ENCODE measurements at regions not wholly inside any gene's neighbourhood (a gene's known extent, or its start where the extent isn't known, plus 50 kb on each side); places are given as distances from the start of the nearest gene placed in this dataset.

GRCh38 chr16:49024896-49025295, 256.7 kb downstream of the CBLN1 start:
- H3K4me3 ChIP-seq (ENCODE audit: low read depth in 1 of 3, low read length in 3 of 3): no peak overlapping the region
- FAIRE-seq (no peak), DNase-seq (no peak)
- peaks cover 0 to 1% (median 0%) of the 10 kb centered on the region in 3 donors for H3K27me3 ChIP-seq (ENCODE audit: control insufficient read depth in 3 of 3, insufficient read depth in 3 of 3, low read length in 3 of 3)
- H3K36me3 ChIP-seq (ENCODE audit: control insufficient read depth in 3 of 3, insufficient read depth in 2 of 3, low read depth in 1 of 3, low read length in 3 of 3): no peaks in the 10 kb centered on the region
- H3K9me3 ChIP-seq (ENCODE audit: control insufficient read depth in 2 of 2, insufficient read depth in 1 of 2, low read depth in 1 of 2, low read length in 1 of 2): no peaks in the 10 kb centered on the region
- 60 to 71% (median 66%) methylated on average over 8 of the region's 8 CpGs for WGBS, 3 donors
- no peak overlapping the region for H3K27ac ChIP-seq (ENCODE audit: low read depth in 1 of 3, low read length in 2 of 3)
- no peaks in the 10 kb centered on the region for H3K4me1 ChIP-seq (ENCODE audit: control insufficient read depth in 3 of 3, insufficient read depth in 2 of 3, low read depth in 1 of 3, low read length in 2 of 3)

- Histone ChIP-seq H3K27me3 (ENCODE audit: control insufficient read depth in 3 of 3, insufficient read depth in 3 of 3, low read length in 3 of 3) (peaks cover 0 to 7% (median 0%) of the 10 kb centered on the region in 3 donors), H3K9me3 (ENCODE audit: control insufficient read depth in 2 of 2, insufficient read depth in 1 of 2, low read depth in 1 of 2, low read length in 1 of 2) (no peaks in the 10 kb centered on the region), H3K4me3 (ENCODE audit: low read depth in 1 of 3, low read length in 3 of 3) (no peak overlapping the region), H3K36me3 (ENCODE audit: control insufficient read depth in 3 of 3, insufficient read depth in 2 of 3, low read depth in 1 of 3, low read length in 3 of 3) (no peaks in the 10 kb centered on the region), H3K4me1 (ENCODE audit: control insufficient read depth in 3 of 3, insufficient read depth in 2 of 3, low read depth in 1 of 3, low read length in 2 of 3) (no peaks in the 10 kb centered on the region), H3K27ac (ENCODE audit: low read depth in 1 of 3, low read length in 2 of 3) (no peak overlapping the region)
- 85 to 87% (median 87%) methylated on average over 7 of the region's 7 CpGs for WGBS, 3 donors
- DNase-seq: no peak
- no peak for FAIRE-seq
Measured at GRCh38 chr16:49024016-49024415, 257.6 kb downstream of the CBLN1 start.

DNA sequence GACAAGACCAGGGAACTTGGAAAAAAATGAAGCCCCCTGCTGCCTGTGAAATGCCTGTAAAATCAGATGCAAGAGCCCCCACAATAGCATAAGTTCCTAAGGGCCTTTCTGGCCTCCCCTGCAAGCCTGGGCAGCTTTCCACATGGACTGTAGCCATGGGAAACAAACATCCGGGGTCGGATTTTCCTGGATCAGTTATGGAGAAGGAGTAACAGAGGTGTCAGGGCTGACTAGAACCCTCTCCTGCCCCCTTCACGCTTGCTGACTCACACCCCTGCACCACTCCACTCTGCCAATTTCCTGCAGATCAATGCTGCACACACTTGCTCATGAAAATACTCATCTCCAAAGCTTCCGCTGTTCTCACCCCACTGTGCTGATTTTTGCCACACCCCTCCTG, 258.6 kb downstream of the CBLN1 start:
- WGBS, 3 donors: 34 to 47% (median 35%) methylated on average over 4 of the region's 4 CpGs
- Histone ChIP-seq H3K4me3 (ENCODE audit: low read depth in 1 of 3, low read length in 3 of 3) (no peak overlapping the region), H3K9me3 (ENCODE audit: control insufficient read depth in 2 of 2, insufficient read depth in 1 of 2, low read depth in 1 of 2, low read length in 1 of 2) (no peaks in the 10 kb centered on the region), H3K27me3 (ENCODE audit: control insufficient read depth in 3 of 3, insufficient read depth in 3 of 3, low read length in 3 of 3) (peaks cover 0 to 7% (median 0%) of the 10 kb centered on the region in 3 donors), H3K4me1 (ENCODE audit: control insufficient read depth in 3 of 3, insufficient read depth in 2 of 3, low read depth in 1 of 3, low read length in 2 of 3) (no peaks in the 10 kb centered on the region), H3K36me3 (ENCODE audit: control insufficient read depth in 3 of 3, insufficient read depth in 2 of 3, low read depth in 1 of 3, low read length in 3 of 3) (no peaks in the 10 kb centered on the region), H3K27ac (ENCODE audit: low read depth in 1 of 3, low read length in 2 of 3) (no peak overlapping the region)
- FAIRE-seq: no peak
- no peak for DNase-seq

DNA sequence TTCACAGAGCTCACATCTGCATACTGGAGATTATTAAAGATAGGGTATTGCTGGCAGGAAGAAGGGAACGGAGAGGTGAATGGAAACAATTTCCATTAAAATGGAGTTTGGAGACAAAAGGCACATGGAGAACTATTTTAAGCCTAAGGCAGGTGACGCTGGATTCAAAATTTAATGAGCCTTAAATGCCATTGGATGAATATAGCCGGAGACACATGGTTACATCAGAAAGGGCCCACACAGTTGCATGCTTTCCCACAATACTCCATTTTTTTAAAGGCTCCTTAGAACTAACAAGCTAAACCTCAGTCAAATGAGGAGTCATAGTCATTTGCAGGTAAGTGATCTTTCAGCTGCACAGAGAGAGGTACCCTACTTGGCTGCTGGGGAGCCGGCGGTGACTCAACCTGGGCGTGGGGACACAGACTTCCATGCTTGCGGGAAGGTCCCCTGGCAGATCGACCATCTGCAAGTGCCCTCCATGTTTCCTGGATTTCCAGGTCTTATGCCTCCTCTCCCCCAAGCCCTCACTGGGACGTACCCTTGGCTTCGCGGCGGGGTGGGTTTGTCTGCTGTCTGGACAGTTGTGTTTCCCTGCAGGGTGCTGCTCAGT, 259.2 kb downstream of the CBLN1 start:
- DNase-seq (no peak), FAIRE-seq (no peak)
- WGBS, 3 donors: 79 to 84% (median 83%) methylated on average over 12 of the region's 12 CpGs
- Histone ChIP-seq H3K4me1 (ENCODE audit: control insufficient read depth in 3 of 3, insufficient read depth in 2 of 3, low read depth in 1 of 3, low read length in 2 of 3) (no peaks in the 10 kb centered on the region), H3K27me3 (ENCODE audit: control insufficient read depth in 3 of 3, insufficient read depth in 3 of 3, low read length in 3 of 3) (peaks cover 0 to 7% (median 0%) of the 10 kb centered on the region in 3 donors), H3K4me3 (ENCODE audit: low read depth in 1 of 3, low read length in 3 of 3) (no peak overlapping the region), H3K36me3 (ENCODE audit: control insufficient read depth in 3 of 3, insufficient read depth in 2 of 3, low read depth in 1 of 3, low read length in 3 of 3) (no peaks in the 10 kb centered on the region), H3K27ac (ENCODE audit: low read depth in 1 of 3, low read length in 2 of 3) (no peak overlapping the region), H3K9me3 (ENCODE audit: control insufficient read depth in 2 of 2, insufficient read depth in 1 of 2, low read depth in 1 of 2, low read length in 1 of 2) (no peaks in the 10 kb centered on the region)

DNA sequence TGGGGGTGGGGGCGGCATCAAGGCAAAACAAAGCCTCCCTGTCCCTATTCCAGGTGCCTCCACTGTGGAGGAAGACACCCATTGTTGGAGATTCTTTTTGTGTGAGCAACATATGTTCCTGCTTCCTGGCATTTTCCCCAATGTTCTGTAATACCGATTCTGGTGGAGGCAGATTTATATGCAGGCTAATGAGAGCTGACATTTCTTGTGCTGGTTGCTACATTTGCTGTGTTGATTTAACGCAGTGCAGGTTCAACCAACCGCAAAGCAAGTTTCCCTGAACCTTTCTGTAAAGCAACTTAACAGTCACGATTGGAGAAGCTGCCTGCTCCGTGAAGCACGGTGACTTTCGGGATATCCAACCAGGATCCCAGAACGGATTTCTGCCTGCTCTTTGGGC, 260.5 kb downstream of the CBLN1 start:
- no peaks in the 10 kb centered on the region for H3K4me1 ChIP-seq (ENCODE audit: control insufficient read depth in 3 of 3, insufficient read depth in 2 of 3, low read depth in 1 of 3, low read length in 2 of 3)
- no peaks in the 10 kb centered on the region for H3K36me3 ChIP-seq (ENCODE audit: control insufficient read depth in 3 of 3, insufficient read depth in 2 of 3, low read depth in 1 of 3, low read length in 3 of 3)
- FAIRE-seq (no peak), DNase-seq (no peak)
- no peak overlapping the region for H3K4me3 ChIP-seq (ENCODE audit: low read depth in 1 of 3, low read length in 3 of 3)
- H3K27ac ChIP-seq (ENCODE audit: low read depth in 1 of 3, low read length in 2 of 3): no peak overlapping the region
- WGBS, 3 donors: 40 to 58% (median 45%) methylated on average over 9 of the region's 9 CpGs
- H3K9me3 ChIP-seq (ENCODE audit: control insufficient read depth in 2 of 2, insufficient read depth in 1 of 2, low read depth in 1 of 2, low read length in 1 of 2): no peaks in the 10 kb centered on the region
- H3K27me3 ChIP-seq (ENCODE audit: control insufficient read depth in 3 of 3, insufficient read depth in 3 of 3, low read length in 3 of 3): peaks cover 0 to 7% (median 0%) of the 10 kb centered on the region in 3 donors

GRCh38 chr16:49020436-49020835, 261.2 kb downstream of the CBLN1 start:
- Histone ChIP-seq H3K4me1 (ENCODE audit: control insufficient read depth in 3 of 3, insufficient read depth in 2 of 3, low read depth in 1 of 3, low read length in 2 of 3) (no peaks in the 10 kb centered on the region), H3K27ac (ENCODE audit: low read depth in 1 of 3, low read length in 2 of 3) (no peak overlapping the region), H3K36me3 (ENCODE audit: control insufficient read depth in 3 of 3, insufficient read depth in 2 of 3, low read depth in 1 of 3, low read length in 3 of 3) (no peaks in the 10 kb centered on the region), H3K27me3 (ENCODE audit: control insufficient read depth in 3 of 3, insufficient read depth in 3 of 3, low read length in 3 of 3) (peaks cover 0 to 7% (median 0%) of the 10 kb centered on the region in 3 donors), H3K4me3 (ENCODE audit: low read depth in 1 of 3, low read length in 3 of 3) (no peak overlapping the region), H3K9me3 (ENCODE audit: control insufficient read depth in 2 of 2, insufficient read depth in 1 of 2, low read depth in 1 of 2, low read length in 1 of 2) (no peaks in the 10 kb centered on the region)
- no peak for DNase-seq
- no peak for FAIRE-seq
- 53 to 75% (median 63%) methylated on average over 5 of the region's 5 CpGs for WGBS, 3 donors

GRCh38 chr16:49019831-49020230, 261.8 kb downstream of the CBLN1 start:
- H3K27me3 ChIP-seq (ENCODE audit: control insufficient read depth in 3 of 3, insufficient read depth in 3 of 3, low read length in 3 of 3): peaks cover 0 to 7% (median 0%) of the 10 kb centered on the region in 3 donors
- DNase-seq (peak in 1 of 2 donors; percentile 25), FAIRE-seq (no peak)
- no peaks in the 10 kb centered on the region for H3K4me1 ChIP-seq (ENCODE audit: control insufficient read depth in 3 of 3, insufficient read depth in 2 of 3, low read depth in 1 of 3, low read length in 2 of 3)
- H3K9me3 ChIP-seq (ENCODE audit: control insufficient read depth in 2 of 2, insufficient read depth in 1 of 2, low read depth in 1 of 2, low read length in 1 of 2): no peaks in the 10 kb centered on the region
- H3K4me3 ChIP-seq (ENCODE audit: low read depth in 1 of 3, low read length in 3 of 3): no peak overlapping the region
- H3K36me3 ChIP-seq (ENCODE audit: control insufficient read depth in 3 of 3, insufficient read depth in 2 of 3, low read depth in 1 of 3, low read length in 3 of 3): no peaks in the 10 kb centered on the region
- H3K27ac ChIP-seq (ENCODE audit: low read depth in 1 of 3, low read length in 2 of 3): no peak overlapping the region
- WGBS, 3 donors: 37 to 59% (median 47%) methylated on average over 13 of the region's 13 CpGs

DNA sequence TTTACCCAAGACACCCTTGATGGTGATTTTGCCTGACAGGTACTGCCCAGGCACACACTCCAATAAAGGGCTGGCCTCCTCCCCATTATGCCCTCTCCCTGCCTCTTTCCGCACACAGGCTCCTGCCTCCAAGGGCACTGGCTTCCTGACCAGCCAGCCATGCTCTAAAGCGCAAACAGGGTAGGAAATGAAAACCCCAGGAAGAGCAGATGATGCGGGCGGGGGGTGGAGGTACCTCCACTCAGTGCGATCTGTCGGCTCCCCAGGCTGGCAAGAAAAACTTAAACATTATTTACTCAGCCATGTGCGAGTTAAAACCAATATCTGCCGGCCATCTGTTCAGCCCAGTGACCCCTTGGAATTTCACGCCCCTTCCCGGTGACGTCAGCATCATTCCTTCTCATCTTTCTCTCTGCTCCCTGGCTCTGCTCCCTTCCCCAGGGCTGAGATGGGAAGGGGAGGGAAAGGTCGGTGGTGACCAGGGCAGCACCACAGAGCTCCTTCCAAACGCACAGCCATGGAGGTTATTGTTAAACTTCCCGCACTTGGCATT, 262.5 kb downstream of the CBLN1 start:
- Histone ChIP-seq H3K4me1 (ENCODE audit: control insufficient read depth in 3 of 3, insufficient read depth in 2 of 3, low read depth in 1 of 3, low read length in 2 of 3) (no peaks in the 10 kb centered on the region), H3K27ac (ENCODE audit: low read depth in 1 of 3, low read length in 2 of 3) (no peak overlapping the region), H3K9me3 (ENCODE audit: control insufficient read depth in 2 of 2, insufficient read depth in 1 of 2, low read depth in 1 of 2, low read length in 1 of 2) (no peaks in the 10 kb centered on the region), H3K4me3 (ENCODE audit: low read depth in 1 of 3, low read length in 3 of 3) (no peak overlapping the region), H3K27me3 (ENCODE audit: control insufficient read depth in 3 of 3, insufficient read depth in 3 of 3, low read length in 3 of 3) (peaks cover 0 to 7% (median 0%) of the 10 kb centered on the region in 3 donors), H3K36me3 (ENCODE audit: control insufficient read depth in 3 of 3, insufficient read depth in 2 of 3, low read depth in 1 of 3, low read length in 3 of 3) (no peaks in the 10 kb centered on the region)
- peak; percentile 2 to 36 for DNase-seq
- WGBS, 3 donors: 14 to 18% (median 17%) methylated on average over 14 of the region's 14 CpGs
- no peak for FAIRE-seq

Data from small intestine (tissue), 7 donors.